Naive B cell (primary cell): ENCODE measurements at regions not wholly inside any gene's neighbourhood (a gene's known extent, or its start where the extent isn't known, plus 50 kb on each side); places are given as distances from the start of the nearest gene placed in this dataset.
"Not testable (repeated sequence)": the region's sequence is repeated elsewhere in the genome, so short reads cannot be mapped to it uniquely, and the experiment has no call there.

ENCODE experiments used
- ATAC-seq, 2 donors: fragments of 150-1000 bp; cut with Tn5 transposase; 2 replicates each; pipeline ENCODE4 v1.10.0; 2021; ENCODE audit warnings: low read depth in 2 of 2, mild to moderate bottlenecking in 2 of 2, moderate library complexity in 2 of 2
- DNase-seq: peaks from one replicate; pipeline ENCODE4 v3.0.0; 2022
- H3K27ac Mint-ChIP-seq, 6 donors: one replicate each; pipeline ENCODE4 v1.8.0; 2020 to 2022; ENCODE audit warnings: mild to moderate bottlenecking in 6 of 6, mixed read lengths in 6 of 6, moderate library complexity in 5 of 6, inconsistent platforms in 2 of 6
- H3K27me3 Mint-ChIP-seq, 3 donors: one replicate each; pipeline ENCODE4 v1.8.0; 2021 to 2022; ENCODE audit warnings: mixed read lengths in 3 of 3, mild to moderate bottlenecking in 1 of 3
- H3K36me3 Mint-ChIP-seq, 2 donors: one replicate each; pipeline ENCODE4 v1.8.0; 2020 to 2022; ENCODE audit warnings: mixed read lengths in 2 of 2, inconsistent platforms in 1 of 2, mild to moderate bottlenecking in 1 of 2
- H3K4me1 Mint-ChIP-seq, 3 donors: one replicate each; pipeline ENCODE4 v1.8.0; 2020 to 2022; ENCODE audit warnings: mixed read lengths in 3 of 3, inconsistent platforms in 1 of 3, mild to moderate bottlenecking in 1 of 3, moderate library complexity in 1 of 3
- H3K4me3 Mint-ChIP-seq, 8 donors: one replicate each; pipeline ENCODE4 v1.8.0; 2020 to 2022; ENCODE audit warnings: mild to moderate bottlenecking in 8 of 8, mixed read lengths in 8 of 8, moderate library complexity in 8 of 8, inconsistent platforms in 2 of 8
- H3K9me3 Mint-ChIP-seq, 7 donors: one replicate each; pipeline ENCODE4 v1.8.0; 2020 to 2022; ENCODE audit warnings: mixed read lengths in 7 of 7, mild to moderate bottlenecking in 5 of 7, inconsistent platforms in 2 of 7, moderate library complexity in 1 of 7

DNA sequence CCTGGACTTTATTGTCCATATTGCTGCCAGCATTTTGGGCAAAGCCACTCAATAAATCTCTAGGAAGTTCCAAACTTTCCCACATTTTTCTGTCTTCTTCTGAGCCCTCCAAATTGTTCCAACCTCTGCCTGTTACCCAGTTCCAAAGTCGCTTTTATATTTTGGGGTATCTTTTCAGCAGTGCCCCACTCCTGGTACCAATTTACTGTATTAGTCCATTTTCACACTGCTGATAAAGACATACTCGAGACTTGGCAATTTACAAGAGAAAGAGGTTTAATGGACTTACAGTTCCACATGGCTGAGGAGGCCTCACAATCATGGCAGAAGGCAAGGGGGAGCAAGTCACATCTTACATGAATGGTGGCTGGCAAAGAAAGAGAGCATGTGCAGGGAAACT lies 53.4 kb downstream of the AHSP start:
- H3K4me1 Mint-ChIP-seq, ATAC-seq, H3K27ac Mint-ChIP-seq, H3K4me3 Mint-ChIP-seq, DNase-seq: not testable (repeated sequence)
- Mint-ChIP-seq H3K27me3 (peaks cover 11 to 14% (median 12%) of the 10 kb centered on the region in 3 donors), H3K9me3 (peaks cover 18 to 69% (median 56%) of the 10 kb centered on the region in 7 donors), H3K36me3 (peaks cover 24 to 38% of the 10 kb centered on the region in 2 donors)

DNA sequence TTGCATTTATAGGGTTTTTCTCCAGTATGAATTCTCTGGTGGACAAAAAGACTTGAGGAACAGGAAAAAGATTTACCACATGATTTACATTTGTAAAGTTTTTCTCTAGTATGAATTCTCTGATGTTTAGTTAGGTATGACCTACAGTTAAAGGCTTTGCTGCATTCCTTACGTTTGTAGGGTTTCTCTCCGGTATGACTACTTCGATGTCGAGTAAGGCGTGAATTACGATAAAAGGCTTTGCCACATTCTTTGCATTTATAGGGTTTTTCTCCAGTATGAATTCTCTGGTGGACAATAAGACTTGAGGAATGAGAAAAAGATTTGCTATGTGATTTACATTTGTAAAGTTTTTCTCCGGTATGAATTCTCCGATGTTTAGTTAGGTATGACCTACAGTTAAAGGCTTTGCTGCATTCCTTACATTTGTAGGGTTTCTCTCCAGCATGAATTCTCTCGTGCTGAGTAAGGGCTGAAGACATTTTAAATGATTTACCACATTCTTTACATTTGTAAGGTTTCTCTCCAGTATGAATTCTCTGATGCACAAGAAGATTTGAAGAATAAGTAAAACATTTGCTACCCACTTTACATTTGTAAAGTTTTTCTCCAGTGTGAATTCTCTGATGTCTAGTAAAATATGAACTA lies 74.2 kb downstream of the AHSP start:
- H3K27ac Mint-ChIP-seq, H3K4me1 Mint-ChIP-seq, DNase-seq, ATAC-seq: not testable (repeated sequence)
- Mint-ChIP-seq H3K4me3 (peak overlapping the region in 1 of 8 donors; percentile 54), H3K36me3 (peaks cover 19 to 34% of the 10 kb centered on the region in 2 donors), H3K27me3 (peaks cover 8 to 15% (median 13%) of the 10 kb centered on the region in 3 donors), H3K9me3 (peaks cover 10 to 83% (median 68%) of the 10 kb centered on the region in 7 donors)

DNA sequence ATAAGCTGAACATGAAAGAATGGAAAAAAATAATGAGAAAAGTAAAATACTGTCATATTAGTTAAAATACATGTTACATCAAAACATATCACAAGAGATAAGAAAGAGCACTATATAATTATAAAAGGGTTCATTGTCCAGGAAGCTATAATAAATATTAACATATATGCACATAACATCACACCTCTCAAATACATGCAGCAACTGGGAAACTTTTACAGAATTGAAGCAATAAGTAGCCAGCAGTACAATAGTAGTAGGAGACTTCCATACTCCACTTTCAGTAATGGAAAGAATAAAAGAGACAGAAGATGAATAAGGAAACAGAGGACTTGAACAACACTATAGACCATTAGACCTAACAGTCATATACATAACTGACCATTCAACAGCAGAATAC lies 90.4 kb downstream of the AHSP start:
- H3K9me3 Mint-ChIP-seq = peaks cover 5 to 60% (median 27%) of the 10 kb centered on the region in 7 donors
- H3K4me3 Mint-ChIP-seq = no peak overlapping the region
- no peak for DNase-seq
- ATAC-seq = no peak
- H3K27ac Mint-ChIP-seq = no peak overlapping the region
- H3K36me3 Mint-ChIP-seq = peaks cover 0 to 1% of the 10 kb centered on the region in 2 donors
- H3K27me3 Mint-ChIP-seq = peaks cover 18 to 31% (median 20%) of the 10 kb centered on the region in 3 donors
- peaks cover 0 to 4% (median 0%) of the 10 kb centered on the region in 3 donors for H3K4me1 Mint-ChIP-seq

DNA sequence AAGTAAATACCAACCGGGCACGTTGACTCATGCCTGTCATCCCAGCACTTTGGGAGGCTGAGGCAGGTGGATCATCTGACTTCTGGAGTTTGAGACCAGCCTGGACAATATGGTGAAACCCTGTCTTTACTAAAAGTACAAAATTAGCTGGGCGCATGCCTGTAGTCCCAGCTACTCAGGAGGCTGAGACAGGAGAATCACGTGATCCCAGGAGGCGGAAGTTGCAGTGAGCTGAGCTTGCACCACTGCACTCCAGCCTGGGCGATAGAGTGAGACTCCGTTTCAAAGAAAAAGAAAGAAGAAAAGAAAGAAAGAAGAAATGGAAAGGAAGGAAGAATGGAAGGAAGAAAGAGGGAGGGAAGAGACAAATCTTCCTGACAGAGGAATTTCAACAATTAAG lies 108.7 kb downstream of the AHSP start:
- no peaks in the 10 kb centered on the region for H3K4me1 Mint-ChIP-seq
- H3K27me3 Mint-ChIP-seq = peaks cover 7 to 40% (median 28%) of the 10 kb centered on the region in 3 donors
- no peak overlapping the region for H3K27ac Mint-ChIP-seq

DNA sequence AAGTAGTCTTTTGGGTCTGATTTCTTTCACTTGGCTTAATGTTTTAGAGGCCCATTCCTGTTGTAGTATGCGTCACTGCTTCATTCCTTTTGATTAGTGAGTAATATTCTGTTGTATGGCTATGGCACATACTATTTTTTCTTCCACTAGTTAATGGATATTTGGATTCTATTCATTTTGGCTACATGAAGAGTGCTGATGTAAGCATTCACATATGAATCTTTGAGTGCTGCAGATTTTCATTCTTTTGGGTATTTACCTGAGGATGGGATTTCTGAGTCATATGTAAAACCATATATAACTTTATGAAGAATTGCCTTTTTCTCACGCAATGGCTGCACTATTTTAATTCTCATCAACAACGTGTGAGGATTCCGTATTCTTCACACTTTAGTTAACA lies 113.6 kb downstream of the AHSP start:
- Mint-ChIP-seq H3K27me3 (peaks cover 24 to 44% (median 43%) of the 10 kb centered on the region in 3 donors), H3K4me1 (no peaks in the 10 kb centered on the region), H3K27ac (no peak overlapping the region), H3K4me3 (no peak overlapping the region), H3K9me3 (peaks cover 0 to 10% (median 6%) of the 10 kb centered on the region in 7 donors), H3K36me3 (peaks cover 0 to 14% of the 10 kb centered on the region in 2 donors)
- ATAC-seq (no peak), DNase-seq (no peak)

More for the DNA sequence above, 108.7 kb downstream of the AHSP start:
- Mint-ChIP-seq H3K9me3 (peaks cover 0 to 9% (median 7%) of the 10 kb centered on the region in 7 donors), H3K36me3 (peaks cover 0 to 19% of the 10 kb centered on the region in 2 donors), H3K4me3 (no peak overlapping the region)
- ATAC-seq = no peak
- DNase-seq = no peak

DNA sequence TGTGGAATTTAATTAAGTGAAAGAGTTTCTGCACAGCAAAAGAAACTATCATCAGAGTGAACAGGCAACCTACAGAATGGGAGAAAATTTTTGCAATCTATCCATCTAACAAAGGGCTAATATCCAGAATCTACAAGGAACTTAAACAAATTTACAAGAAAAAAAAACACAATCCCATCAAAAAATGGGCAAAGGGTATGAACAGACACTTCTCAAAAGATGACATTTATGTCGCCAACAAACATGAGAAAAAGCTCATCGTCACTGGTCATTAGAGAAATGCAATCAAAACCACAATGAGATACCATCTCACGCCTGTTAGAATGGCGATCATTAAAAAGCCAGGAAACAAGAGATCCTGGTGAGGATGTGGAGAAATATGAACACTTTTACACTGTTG lies 128.0 kb downstream of the AHSP start:
- not testable (repeated sequence) for H3K36me3 Mint-ChIP-seq, DNase-seq, H3K27ac Mint-ChIP-seq, ATAC-seq, H3K4me1 Mint-ChIP-seq
- Mint-ChIP-seq H3K9me3 (peaks cover 6 to 48% (median 22%) of the 10 kb centered on the region in 7 donors), H3K4me3 (peak overlapping the region in 1 of 8 donors; percentile 12), H3K27me3 (peaks cover 8 to 24% (median 13%) of the 10 kb centered on the region in 3 donors)

DNA sequence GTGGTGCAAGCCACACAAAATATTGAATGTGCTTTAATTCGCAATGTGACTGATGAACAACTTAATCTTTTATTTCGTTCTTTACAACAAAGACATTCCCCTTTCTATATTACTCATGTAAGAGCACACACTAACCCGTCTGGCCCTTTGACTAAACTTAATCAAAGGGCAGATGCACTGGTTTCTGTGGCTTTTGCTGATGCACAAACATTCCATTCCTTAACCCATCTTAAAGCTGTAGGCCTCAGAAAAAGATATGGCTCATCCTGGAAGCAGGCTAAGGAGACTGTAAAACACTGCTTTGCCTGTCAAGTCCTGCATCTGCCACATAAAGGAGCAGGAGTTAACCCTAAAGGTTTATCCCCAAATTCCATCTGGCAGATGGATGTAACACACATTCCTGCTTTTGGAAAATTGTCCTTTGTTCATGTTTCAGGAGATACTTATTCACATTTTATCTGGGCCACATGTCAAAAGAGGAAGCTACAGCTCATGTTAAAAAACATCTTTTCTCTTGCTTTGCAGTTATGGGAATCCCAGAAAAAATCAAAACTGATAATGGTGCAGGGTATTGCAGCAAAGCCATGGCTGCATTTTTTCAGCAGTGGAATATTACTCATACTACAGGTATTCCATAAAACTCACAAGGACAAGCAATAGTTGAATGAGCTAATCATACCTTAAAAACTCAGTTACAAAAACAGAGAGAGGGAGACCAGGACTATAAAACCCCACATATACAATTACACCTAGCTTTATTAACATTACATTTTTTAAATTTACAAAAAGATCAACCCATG lies 137.2 kb downstream of the AHSP start:
- DNase-seq (no peak), ATAC-seq (no peak)
- H3K4me3 Mint-ChIP-seq = no peak overlapping the region
- H3K36me3 Mint-ChIP-seq = peaks cover 0 to 29% of the 10 kb centered on the region in 2 donors
- no peaks in the 10 kb centered on the region for H3K4me1 Mint-ChIP-seq
- H3K9me3 Mint-ChIP-seq = peaks cover 23 to 46% (median 25%) of the 10 kb centered on the region in 7 donors
- H3K27me3 Mint-ChIP-seq = peaks cover 11 to 33% (median 31%) of the 10 kb centered on the region in 3 donors
- peak overlapping the region in 1 of 6 donors; percentile 26 for H3K27ac Mint-ChIP-seq

DNA sequence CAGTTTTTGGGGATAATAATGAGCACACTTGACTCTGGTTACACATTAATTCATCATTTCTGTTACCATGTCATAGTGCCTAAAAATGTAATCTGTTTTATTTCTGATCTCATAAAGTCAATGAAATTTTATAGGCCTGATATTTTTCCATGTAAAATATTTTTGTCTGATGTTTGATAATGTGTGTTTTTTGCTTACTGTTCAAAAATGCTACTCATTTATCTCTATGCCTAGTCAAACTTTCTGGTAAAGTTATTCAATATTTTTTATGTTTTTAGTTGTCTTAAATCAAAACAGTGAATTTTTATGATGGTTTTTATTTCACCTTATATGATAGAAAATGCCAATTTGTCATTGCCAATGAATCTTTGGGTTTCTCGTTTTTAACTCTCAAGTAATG lies 147.0 kb downstream of the AHSP start:
- no peak for DNase-seq
- Mint-ChIP-seq H3K9me3 (peaks cover 6 to 25% (median 19%) of the 10 kb centered on the region in 7 donors), H3K4me1 (no peaks in the 10 kb centered on the region), H3K4me3 (no peak overlapping the region), H3K27me3 (peaks cover 16 to 37% (median 26%) of the 10 kb centered on the region in 3 donors), H3K36me3 (peaks cover 0 to 17% of the 10 kb centered on the region in 2 donors), H3K27ac (no peak overlapping the region)
- ATAC-seq = no peak

DNA sequence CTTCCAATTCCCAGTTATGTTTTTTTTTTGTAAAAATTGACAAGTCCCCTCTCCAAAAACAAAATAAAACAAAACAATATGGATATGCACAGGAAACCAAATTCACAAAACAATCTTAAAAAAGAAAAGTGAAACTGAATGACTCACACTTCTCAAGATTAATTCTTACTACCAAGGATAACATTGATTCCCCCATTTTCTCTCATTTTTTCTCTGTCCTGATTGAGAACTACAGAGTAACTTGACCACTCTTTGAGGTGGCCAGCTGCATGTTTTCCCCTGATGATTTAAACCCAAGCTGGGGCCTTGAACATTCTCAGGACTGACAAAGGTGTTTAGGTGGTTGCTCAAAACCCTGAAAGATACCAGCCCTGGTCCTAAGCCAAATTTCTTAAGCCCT lies 149.0 kb downstream of the AHSP start:
- no peak overlapping the region for H3K27ac Mint-ChIP-seq
- peaks cover 0 to 6% (median 0%) of the 10 kb centered on the region in 7 donors for H3K9me3 Mint-ChIP-seq
- no peaks in the 10 kb centered on the region for H3K4me1 Mint-ChIP-seq
- H3K27me3 Mint-ChIP-seq = peaks cover 27 to 32% (median 27%) of the 10 kb centered on the region in 3 donors
- DNase-seq (no peak), ATAC-seq (no peak)
- H3K4me3 Mint-ChIP-seq = no peak overlapping the region
- H3K36me3 Mint-ChIP-seq = no peaks in the 10 kb centered on the region

DNA sequence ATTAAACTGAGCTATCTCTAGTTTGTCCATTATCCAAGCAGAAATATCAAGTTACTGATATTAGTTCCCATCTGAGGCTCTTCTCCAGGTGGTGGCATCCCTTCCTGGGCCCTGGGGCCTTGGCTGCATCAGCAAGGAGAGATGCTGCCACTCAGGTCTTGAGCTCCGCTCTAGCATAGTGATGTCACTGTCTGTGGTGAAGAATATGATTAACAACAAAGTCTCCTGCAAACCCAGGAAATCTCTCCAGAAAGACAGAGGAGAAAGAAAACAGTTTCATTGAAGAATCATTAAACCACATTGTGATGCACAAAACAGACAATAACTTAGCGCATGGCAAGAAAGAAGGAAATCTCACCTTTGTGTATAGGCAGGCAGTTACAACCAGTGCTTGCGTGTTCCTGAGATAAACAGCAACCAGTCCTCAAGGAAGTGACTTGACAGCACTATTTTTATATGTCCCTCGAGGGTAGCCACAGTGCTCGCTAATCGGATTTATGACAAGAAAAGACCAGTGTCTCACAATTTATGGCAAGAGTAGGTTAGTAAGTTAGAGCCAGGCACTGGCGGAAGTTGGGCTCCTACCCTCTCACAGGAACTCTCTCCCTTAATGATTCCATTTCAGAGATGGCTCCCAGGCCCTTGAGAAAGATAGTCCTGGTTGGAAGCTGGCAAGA lies 151.1 kb downstream of the AHSP start:
- peaks cover 0 to 4% (median 0%) of the 10 kb centered on the region in 7 donors for H3K9me3 Mint-ChIP-seq
- no peak for ATAC-seq
- no peak for DNase-seq
- H3K4me1 Mint-ChIP-seq = no peaks in the 10 kb centered on the region
- H3K36me3 Mint-ChIP-seq = no peaks in the 10 kb centered on the region
- no peak overlapping the region for H3K4me3 Mint-ChIP-seq
- peaks cover 20 to 34% (median 25%) of the 10 kb centered on the region in 3 donors for H3K27me3 Mint-ChIP-seq
- H3K27ac Mint-ChIP-seq = peak overlapping the region in 1 of 6 donors; percentile 51

DNA sequence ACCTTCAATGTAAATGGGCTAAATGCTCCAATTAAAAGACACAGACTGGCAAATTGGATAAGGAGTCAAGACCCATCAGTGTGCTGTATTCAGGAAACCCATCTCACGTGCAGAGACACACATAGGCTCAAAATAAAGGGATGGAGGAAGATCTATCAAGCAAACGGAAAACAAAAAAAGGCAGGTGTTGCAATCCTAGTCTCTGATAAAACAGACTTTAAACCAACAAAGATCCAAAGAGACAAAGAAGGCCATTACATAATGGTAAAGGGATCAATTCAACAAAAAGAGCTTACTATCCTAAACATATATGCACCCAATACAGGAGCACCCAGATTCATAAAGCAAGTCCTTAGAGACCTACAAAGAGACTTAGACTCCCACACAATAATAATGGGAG lies 161.6 kb downstream of the AHSP start:
- not testable (repeated sequence) for H3K4me3 Mint-ChIP-seq, ATAC-seq, DNase-seq, H3K4me1 Mint-ChIP-seq, H3K27ac Mint-ChIP-seq, H3K36me3 Mint-ChIP-seq
- peaks cover 2 to 22% (median 7%) of the 10 kb centered on the region in 7 donors for H3K9me3 Mint-ChIP-seq
- H3K27me3 Mint-ChIP-seq = peaks cover 4 to 24% (median 7%) of the 10 kb centered on the region in 3 donors

DNA sequence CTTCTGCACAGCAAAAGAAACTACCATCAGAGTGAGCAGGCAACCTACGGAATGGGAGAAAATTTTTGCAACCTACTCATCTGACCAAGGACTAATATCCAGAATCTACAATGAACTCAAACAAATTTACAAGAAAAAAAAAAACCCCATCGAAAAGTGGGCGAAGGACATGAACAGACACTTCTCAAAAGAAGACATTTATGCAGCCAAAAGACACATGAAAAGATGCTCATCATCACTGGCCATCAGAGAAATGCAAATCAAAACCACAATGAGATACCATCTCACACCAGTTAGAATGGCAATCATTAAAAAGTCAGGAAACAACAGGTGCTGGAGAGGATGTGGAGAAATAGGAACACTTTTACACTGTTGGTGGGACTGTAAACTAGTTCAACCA lies 164.6 kb downstream of the AHSP start:
- not testable (repeated sequence) for H3K4me3 Mint-ChIP-seq, DNase-seq, H3K27ac Mint-ChIP-seq, H3K36me3 Mint-ChIP-seq, H3K4me1 Mint-ChIP-seq, ATAC-seq
- Mint-ChIP-seq H3K9me3 (peaks cover 0 to 16% (median 4%) of the 10 kb centered on the region in 7 donors), H3K27me3 (peaks cover 0 to 16% (median 7%) of the 10 kb centered on the region in 3 donors)

DNA sequence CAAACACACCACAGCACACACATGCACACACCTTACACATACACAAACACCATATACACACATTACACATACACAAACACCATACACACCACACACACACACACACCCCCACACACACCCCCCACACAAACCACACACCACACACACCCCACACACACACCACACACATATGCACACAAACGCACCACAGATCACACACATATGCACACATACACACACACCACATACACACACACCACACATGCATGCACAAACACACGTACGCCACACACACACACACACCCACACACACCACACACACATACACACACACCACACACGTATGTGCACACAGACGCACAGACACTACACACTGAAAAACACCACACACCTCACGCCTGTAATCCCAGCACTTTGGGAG lies 166.0 kb downstream of the AHSP start:
- H3K27ac Mint-ChIP-seq = no peak overlapping the region
- H3K36me3 Mint-ChIP-seq = peaks cover 0 to 7% of the 10 kb centered on the region in 2 donors
- peaks cover 0 to 16% (median 2%) of the 10 kb centered on the region in 7 donors for H3K9me3 Mint-ChIP-seq
- H3K4me1 Mint-ChIP-seq = no peaks in the 10 kb centered on the region
- DNase-seq (no peak), ATAC-seq (no peak)
- peaks cover 0 to 11% (median 7%) of the 10 kb centered on the region in 3 donors for H3K27me3 Mint-ChIP-seq
- no peak overlapping the region for H3K4me3 Mint-ChIP-seq
